ENCODE measurements at regions not wholly inside any gene's neighbourhood (a gene's known extent, or its start where the extent isn't known, plus 50 kb on each side); places are given as distances from the start of the nearest gene placed in this dataset.

DNA sequence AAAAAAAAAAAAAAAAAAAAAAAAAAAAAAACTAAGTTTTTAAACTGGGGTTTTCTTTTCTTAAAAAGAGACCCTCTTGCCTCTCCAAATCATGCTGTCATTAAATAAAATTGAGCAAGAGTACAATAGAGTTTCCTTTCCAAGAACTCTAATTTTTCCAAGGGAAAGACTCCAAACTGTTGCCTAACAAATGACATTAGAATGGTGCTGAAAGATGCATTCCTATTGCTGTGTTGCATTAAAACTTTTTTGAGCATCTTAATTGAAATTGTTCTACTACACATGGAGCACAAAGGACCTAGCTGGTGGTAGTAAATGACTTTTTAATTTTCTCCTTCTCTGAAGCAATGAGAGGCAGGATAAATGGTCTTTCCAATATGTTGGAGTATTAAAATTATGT lies 469.1 kb upstream of the ARHGEF26 start:
- no peak overlapping the region for H3K27ac ChIP-seq
- H3K36me3 ChIP-seq: no peaks in the 10 kb centered on the region
- no peak for DNase-seq (ENCODE audit: low spot score)
- no peaks in the 10 kb centered on the region for H3K4me1 ChIP-seq (replicated peaks)
- H3K9me3 ChIP-seq: no peaks in the 10 kb centered on the region
- intact Hi-C loops (cut with DNase I): no loop called here
- TF ChIP-seq, protein P1, sequence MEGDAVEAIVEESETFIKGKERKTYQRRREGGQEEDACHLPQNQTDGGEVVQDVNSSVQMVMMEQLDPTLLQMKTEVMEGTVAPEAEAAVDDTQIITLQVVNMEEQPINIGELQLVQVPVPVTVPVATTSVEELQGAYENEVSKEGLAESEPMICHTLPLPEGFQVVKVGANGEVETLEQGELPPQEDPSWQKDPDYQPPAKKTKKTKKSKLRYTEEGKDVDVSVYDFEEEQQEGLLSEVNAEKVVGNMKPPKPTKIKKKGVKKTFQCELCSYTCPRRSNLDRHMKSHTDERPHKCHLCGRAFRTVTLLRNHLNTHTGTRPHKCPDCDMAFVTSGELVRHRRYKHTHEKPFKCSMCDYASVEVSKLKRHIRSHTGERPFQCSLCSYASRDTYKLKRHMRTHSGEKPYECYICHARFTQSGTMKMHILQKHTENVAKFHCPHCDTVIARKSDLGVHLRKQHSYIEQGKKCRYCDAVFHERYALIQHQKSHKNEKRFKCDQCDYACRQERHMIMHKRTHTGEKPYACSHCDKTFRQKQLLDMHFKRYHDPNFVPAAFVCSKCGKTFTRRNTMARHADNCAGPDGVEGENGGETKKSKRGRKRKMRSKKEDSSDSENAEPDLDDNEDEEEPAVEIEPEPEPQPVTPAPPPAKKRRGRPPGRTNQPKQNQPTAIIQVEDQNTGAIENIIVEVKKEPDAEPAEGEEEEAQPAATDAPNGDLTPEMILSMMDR (IDR thresholded peaks at IDR 0.05): no peak
- TF ChIP-seq POLR2AphosphoS5 (IDR thresholded peaks at IDR 0.05): no peak
- TF ChIP-seq POLR2A (IDR thresholded peaks at IDR 0.05): no peak
- H3K27me3 ChIP-seq (replicated peaks; ENCODE audit: insufficient read depth): no peaks in the 10 kb centered on the region
- H3K4me3 ChIP-seq: no peak overlapping the region

- Histone ChIP-seq H3K9me3 (no peaks in the 10 kb centered on the region), H3K27me3 (replicated peaks; ENCODE audit: insufficient read depth) (no peaks in the 10 kb centered on the region), H3K36me3 (no peaks in the 10 kb centered on the region), H3K4me1 (replicated peaks) (no peaks in the 10 kb centered on the region), H3K27ac (no peak overlapping the region), H3K4me3 (no peak overlapping the region)
- no peak for DNase-seq (ENCODE audit: low spot score)
- intact Hi-C loops (cut with DNase I): no loop called here
- TF ChIP-seq, protein P1 (IDR thresholded peaks at IDR 0.05): no peak
- TF ChIP-seq POLR2A (IDR thresholded peaks at IDR 0.05) (no peak), POLR2AphosphoS5 (IDR thresholded peaks at IDR 0.05) (no peak)
Observed at GRCh38 chr3:153657046-153657445, 464.1 kb upstream of the ARHGEF26 start.

GRCh38 chr3:153657461-153657860 lies 463.7 kb upstream of the ARHGEF26 start:
- Histone ChIP-seq H3K9me3 (no peaks in the 10 kb centered on the region), H3K27me3 (replicated peaks; ENCODE audit: insufficient read depth) (no peaks in the 10 kb centered on the region), H3K36me3 (no peaks in the 10 kb centered on the region), H3K4me1 (replicated peaks) (no peaks in the 10 kb centered on the region), H3K27ac (no peak overlapping the region), H3K4me3 (no peak overlapping the region)
- intact Hi-C loops (cut with DNase I): no loop called here
- no peak for DNase-seq (ENCODE audit: low spot score)
- TF ChIP-seq POLR2AphosphoS5 (IDR thresholded peaks at IDR 0.05) (no peak), POLR2A (IDR thresholded peaks at IDR 0.05) (no peak)
- TF ChIP-seq, protein P1 (IDR thresholded peaks at IDR 0.05): no peak
- WGBS: 95% methylated on average over 3 of the region's 3 CpGs

DNA sequence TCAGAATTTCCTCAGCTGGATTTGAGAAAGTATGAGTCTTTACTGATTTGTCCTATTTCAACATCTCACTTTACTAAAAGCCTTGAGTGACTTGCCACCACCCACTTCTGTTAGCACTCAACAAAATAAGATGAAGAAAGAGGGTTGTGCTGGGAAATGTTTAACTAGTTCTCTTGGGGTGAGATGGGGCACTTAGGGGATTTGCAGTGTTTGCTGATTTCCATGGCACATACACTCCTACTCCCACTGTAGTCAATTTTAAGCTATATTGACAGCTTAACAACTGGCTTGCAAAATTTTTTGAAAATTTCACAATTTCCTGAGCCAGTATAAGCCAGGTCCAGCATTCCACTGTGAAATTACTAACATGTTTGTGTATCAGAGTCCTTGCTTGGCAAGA lies 463.1 kb upstream of the ARHGEF26 start:
- TF ChIP-seq, protein P1 (IDR thresholded peaks at IDR 0.05): no peak
- TF ChIP-seq POLR2A (IDR thresholded peaks at IDR 0.05) (no peak), POLR2AphosphoS5 (IDR thresholded peaks at IDR 0.05) (no peak)
- Histone ChIP-seq H3K9me3 (no peaks in the 10 kb centered on the region), H3K27ac (no peak overlapping the region), H3K4me1 (replicated peaks) (no peaks in the 10 kb centered on the region), H3K27me3 (replicated peaks; ENCODE audit: insufficient read depth) (no peaks in the 10 kb centered on the region), H3K4me3 (no peak overlapping the region), H3K36me3 (no peaks in the 10 kb centered on the region)
- intact Hi-C loops (cut with DNase I): no loop called here
- no peak for DNase-seq (ENCODE audit: low spot score)

DNA sequence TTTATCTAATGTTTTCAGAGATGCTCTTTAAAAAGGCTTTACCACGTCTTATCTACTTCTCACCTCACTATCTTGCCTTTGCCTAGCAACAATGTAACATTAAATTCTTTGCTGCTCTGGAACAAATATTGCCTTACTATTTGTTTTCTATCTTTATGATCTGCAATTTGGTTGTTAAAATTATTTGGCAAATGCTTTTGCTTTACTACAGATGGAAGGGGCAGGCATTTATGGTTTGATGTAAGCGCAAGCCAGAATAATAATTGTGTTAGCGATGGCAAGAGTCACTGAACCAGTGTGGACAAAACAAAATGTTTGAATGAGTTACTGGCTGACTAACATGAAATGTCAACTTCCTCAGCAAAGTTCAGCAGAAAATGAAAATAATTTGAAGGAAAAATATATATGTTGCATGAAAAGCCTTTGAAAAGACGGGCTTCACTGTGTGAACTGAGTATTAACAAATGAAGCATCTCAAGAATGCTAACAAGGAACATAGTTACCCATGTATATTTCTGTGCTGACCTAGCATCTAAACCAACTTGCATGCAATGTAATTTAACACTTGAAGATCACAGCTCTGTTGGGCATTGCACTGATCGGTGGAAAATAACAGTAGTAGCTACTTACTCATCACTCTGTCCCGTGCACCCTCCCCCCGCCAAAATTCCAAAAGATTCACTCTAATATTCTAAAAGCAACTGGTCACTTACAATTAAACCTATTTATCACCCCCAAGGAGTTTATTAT lies 454.0 kb upstream of the ARHGEF26 start:
- 39% methylated on average over 7 of the region's 7 CpGs for WGBS
- TF ChIP-seq, protein P1 (IDR thresholded peaks at IDR 0.05): no peak
- no peak for TF ChIP-seq POLR2A (IDR thresholded peaks at IDR 0.05)
- peak; percentile 15 for TF ChIP-seq POLR2AphosphoS5 (IDR thresholded peaks at IDR 0.05)

More for the DNA sequence above, 454.0 kb upstream of the ARHGEF26 start:
- intact Hi-C loops (cut with DNase I): no loop called here
- H3K9me3 ChIP-seq: no peaks in the 10 kb centered on the region
- no peaks in the 10 kb centered on the region for H3K36me3 ChIP-seq
- H3K4me1 ChIP-seq (replicated peaks): no peaks in the 10 kb centered on the region
- no peak for DNase-seq (ENCODE audit: low spot score)
- no peak overlapping the region for H3K4me3 ChIP-seq
- no peaks in the 10 kb centered on the region for H3K27me3 ChIP-seq (replicated peaks; ENCODE audit: insufficient read depth)
- H3K27ac ChIP-seq: no peak overlapping the region
